ENCODE measurements at regions not wholly inside any gene's neighbourhood (a gene's known extent, or its start where the extent isn't known, plus 50 kb on each side); places are given as distances from the start of the nearest gene placed in this dataset.

DNA sequence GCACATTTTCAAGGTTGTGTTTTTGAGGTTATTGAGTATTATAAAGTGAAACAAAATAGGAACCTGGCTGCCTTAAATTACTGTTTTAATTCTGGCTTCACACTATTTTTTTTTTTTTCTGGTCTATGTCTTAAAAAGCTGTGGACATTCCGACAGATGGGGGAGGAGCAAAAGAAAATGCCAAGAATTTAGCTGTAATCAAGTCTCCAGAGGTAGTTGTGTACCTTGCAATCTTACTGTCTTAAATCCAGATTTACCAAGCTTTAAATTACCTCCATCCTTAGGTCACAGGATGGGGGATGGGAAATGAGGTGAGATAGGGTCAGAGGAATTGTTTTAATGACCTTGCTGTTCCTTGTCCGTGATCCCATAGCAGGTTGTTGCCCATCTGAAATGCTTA, 182.8 kb downstream of the UTRN start:
- TF ChIP-seq, protein P1, sequence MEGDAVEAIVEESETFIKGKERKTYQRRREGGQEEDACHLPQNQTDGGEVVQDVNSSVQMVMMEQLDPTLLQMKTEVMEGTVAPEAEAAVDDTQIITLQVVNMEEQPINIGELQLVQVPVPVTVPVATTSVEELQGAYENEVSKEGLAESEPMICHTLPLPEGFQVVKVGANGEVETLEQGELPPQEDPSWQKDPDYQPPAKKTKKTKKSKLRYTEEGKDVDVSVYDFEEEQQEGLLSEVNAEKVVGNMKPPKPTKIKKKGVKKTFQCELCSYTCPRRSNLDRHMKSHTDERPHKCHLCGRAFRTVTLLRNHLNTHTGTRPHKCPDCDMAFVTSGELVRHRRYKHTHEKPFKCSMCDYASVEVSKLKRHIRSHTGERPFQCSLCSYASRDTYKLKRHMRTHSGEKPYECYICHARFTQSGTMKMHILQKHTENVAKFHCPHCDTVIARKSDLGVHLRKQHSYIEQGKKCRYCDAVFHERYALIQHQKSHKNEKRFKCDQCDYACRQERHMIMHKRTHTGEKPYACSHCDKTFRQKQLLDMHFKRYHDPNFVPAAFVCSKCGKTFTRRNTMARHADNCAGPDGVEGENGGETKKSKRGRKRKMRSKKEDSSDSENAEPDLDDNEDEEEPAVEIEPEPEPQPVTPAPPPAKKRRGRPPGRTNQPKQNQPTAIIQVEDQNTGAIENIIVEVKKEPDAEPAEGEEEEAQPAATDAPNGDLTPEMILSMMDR (IDR thresholded peaks at IDR 0.05; ENCODE audit: low read depth, low read length, missing input control) = no peak
- no peak for TF ChIP-seq GABPA (IDR thresholded peaks at IDR 0.05 in 1 of 2, conservative IDR thresholded peaks at IDR 0.05 in 1 of 2)
- TF ChIP-seq, protein P2, sequence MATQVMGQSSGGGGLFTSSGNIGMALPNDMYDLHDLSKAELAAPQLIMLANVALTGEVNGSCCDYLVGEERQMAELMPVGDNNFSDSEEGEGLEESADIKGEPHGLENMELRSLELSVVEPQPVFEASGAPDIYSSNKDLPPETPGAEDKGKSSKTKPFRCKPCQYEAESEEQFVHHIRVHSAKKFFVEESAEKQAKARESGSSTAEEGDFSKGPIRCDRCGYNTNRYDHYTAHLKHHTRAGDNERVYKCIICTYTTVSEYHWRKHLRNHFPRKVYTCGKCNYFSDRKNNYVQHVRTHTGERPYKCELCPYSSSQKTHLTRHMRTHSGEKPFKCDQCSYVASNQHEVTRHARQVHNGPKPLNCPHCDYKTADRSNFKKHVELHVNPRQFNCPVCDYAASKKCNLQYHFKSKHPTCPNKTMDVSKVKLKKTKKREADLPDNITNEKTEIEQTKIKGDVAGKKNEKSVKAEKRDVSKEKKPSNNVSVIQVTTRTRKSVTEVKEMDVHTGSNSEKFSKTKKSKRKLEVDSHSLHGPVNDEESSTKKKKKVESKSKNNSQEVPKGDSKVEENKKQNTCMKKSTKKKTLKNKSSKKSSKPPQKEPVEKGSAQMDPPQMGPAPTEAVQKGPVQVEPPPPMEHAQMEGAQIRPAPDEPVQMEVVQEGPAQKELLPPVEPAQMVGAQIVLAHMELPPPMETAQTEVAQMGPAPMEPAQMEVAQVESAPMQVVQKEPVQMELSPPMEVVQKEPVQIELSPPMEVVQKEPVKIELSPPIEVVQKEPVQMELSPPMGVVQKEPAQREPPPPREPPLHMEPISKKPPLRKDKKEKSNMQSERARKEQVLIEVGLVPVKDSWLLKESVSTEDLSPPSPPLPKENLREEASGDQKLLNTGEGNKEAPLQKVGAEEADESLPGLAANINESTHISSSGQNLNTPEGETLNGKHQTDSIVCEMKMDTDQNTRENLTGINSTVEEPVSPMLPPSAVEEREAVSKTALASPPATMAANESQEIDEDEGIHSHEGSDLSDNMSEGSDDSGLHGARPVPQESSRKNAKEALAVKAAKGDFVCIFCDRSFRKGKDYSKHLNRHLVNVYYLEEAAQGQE (IDR thresholded peaks at IDR 0.05) = no peak
- TF ChIP-seq, protein P3, sequence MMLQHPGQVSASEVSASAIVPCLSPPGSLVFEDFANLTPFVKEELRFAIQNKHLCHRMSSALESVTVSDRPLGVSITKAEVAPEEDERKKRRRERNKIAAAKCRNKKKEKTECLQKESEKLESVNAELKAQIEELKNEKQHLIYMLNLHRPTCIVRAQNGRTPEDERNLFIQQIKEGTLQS (IDR thresholded peaks at IDR 0.05) = no peak
- TF ChIP-seq SP1 (IDR thresholded peaks at IDR 0.05) = no peak

Data from liver (tissue), 3 donors.